ENCODE measurements at regions not wholly inside any gene's neighbourhood (a gene's known extent, or its start where the extent isn't known, plus 50 kb on each side); places are given as distances from the start of the nearest gene placed in this dataset.

DNA sequence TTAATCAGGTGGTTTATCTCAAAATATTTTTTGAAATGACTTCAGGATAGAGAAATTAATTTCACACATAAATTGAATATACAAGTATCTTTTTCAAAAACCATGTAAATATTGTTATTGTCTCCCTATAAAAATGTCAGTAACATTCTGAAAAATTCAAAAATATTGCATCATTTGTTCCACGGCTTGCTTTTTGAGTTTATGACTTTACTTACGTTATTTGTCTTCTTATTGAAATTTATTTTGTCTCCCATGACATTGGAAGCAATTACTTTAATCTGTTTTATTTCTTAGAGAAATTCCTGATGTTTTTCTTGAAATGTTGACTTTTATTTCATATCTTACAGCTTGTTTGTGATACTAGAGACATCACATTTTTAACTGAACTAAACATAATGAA, 56.9 kb upstream of the P2RY1 start:
- no peaks in the 10 kb centered on the region for H3K27me3 ChIP-seq (ENCODE audit: insufficient read depth in 3 of 3, low read length in 2 of 3)
- WGBS, 3 donors, result 58 to 67% (median 63%) methylated on average over 2 of the region's 2 CpGs
- DNase-seq, result no peak

GRCh38 chr3:152779653-152780052, 55.3 kb upstream of the P2RY1 start:
- H3K27ac ChIP-seq, result no peak overlapping the region

More for the DNA sequence above, 56.9 kb upstream of the P2RY1 start:
- no peak for TF ChIP-seq CTCF (IDR thresholded peaks at IDR 0.05)
- ATAC-seq, result no peak
- intact Hi-C loops (cut with DNase I), result no loop called here
- Histone ChIP-seq H3K9me3 (no peaks in the 10 kb centered on the region), H3K27ac (no peak overlapping the region), H3K4me3 (no peak overlapping the region), H3K4me1 (no peaks in the 10 kb centered on the region), H3K36me3 (ENCODE audit: insufficient read depth in 1 of 2, low read depth in 1 of 2) (no peaks in the 10 kb centered on the region)

GRCh38 chr3:152780553-152780952, 54.4 kb upstream of the P2RY1 start:
- ATAC-seq (no peak), DNase-seq (no peak)
- WGBS, 3 donors, result 85 to 91% (median 89%) methylated on average over 2 of the region's 2 CpGs
- intact Hi-C loops (cut with DNase I), result no loop called here
- Histone ChIP-seq H3K4me1 (no peaks in the 10 kb centered on the region), H3K27ac (no peak overlapping the region), H3K36me3 (ENCODE audit: insufficient read depth in 1 of 2, low read depth in 1 of 2) (no peaks in the 10 kb centered on the region), H3K4me3 (no peak overlapping the region), H3K27me3 (ENCODE audit: insufficient read depth in 3 of 3, low read length in 2 of 3) (no peaks in the 10 kb centered on the region), H3K9me3 (no peaks in the 10 kb centered on the region)
- no peak for TF ChIP-seq CTCF (IDR thresholded peaks at IDR 0.05)

More at GRCh38 chr3:152779653-152780052, 55.3 kb upstream of the P2RY1 start:
- Histone ChIP-seq H3K9me3 (no peaks in the 10 kb centered on the region), H3K36me3 (ENCODE audit: insufficient read depth in 1 of 2, low read depth in 1 of 2) (no peaks in the 10 kb centered on the region), H3K4me1 (no peaks in the 10 kb centered on the region), H3K4me3 (no peak overlapping the region), H3K27me3 (ENCODE audit: insufficient read depth in 3 of 3, low read length in 2 of 3) (no peaks in the 10 kb centered on the region)
- WGBS, 3 donors, result 27 to 39% (median 30%) methylated on average over 2 of the region's 2 CpGs
- ATAC-seq, result no peak
- intact Hi-C loops (cut with DNase I), result no loop called here
- no peak for TF ChIP-seq CTCF (IDR thresholded peaks at IDR 0.05)
- no peak for DNase-seq

DNA sequence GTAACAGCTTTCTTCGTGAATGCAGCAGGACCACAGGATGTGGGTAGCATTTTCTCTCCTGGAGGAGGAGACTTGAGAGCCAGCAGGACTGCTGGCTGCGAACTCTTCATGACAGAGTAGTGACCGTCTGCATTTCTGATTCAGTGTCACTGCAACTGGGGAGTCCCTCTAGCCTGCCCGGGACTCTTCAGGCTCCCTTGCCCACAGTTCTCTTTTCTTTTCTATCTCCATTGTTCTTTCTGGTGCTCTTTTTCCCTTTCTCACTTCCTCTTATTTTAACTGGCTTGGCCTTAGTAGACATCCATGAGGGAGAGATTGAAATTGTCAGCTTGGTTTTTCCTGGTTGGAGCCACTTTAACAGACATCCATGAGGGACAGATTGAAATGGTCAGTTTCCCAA, 49.9 kb upstream of the P2RY1 start:
- Histone ChIP-seq H3K4me1 (no peaks in the 10 kb centered on the region), H3K27ac (no peak overlapping the region), H3K36me3 (ENCODE audit: insufficient read depth in 1 of 2, low read depth in 1 of 2) (no peaks in the 10 kb centered on the region), H3K4me3 (no peak overlapping the region), H3K27me3 (ENCODE audit: insufficient read depth in 3 of 3, low read length in 2 of 3) (no peaks in the 10 kb centered on the region), H3K9me3 (no peaks in the 10 kb centered on the region)
- intact Hi-C loops (cut with DNase I), result no loop called here
- no peak for TF ChIP-seq CTCF (IDR thresholded peaks at IDR 0.05)
- WGBS, 3 donors, result 84 to 92% (median 88%) methylated on average over 4 of the region's 4 CpGs
- ATAC-seq, result no peak
- no peak for DNase-seq

Data from psoas muscle (tissue), 7 donors.